BLaER1 treated with 17β-estradiol and CSF1 and Interleukin-3, amounts not matched to agents 10 nM and 100 nM (cell line): ENCODE measurements at regions not wholly inside any gene's neighbourhood (a gene's known extent, or its start where the extent isn't known, plus 50 kb on each side); places are given as distances from the start of the nearest gene placed in this dataset.

Experiments used
- H3K27ac ChIP-seq, 11 experiments: shearing (Covaris generic); formaldehyde crosslinking; 2 replicates each; pipeline ENCODE4 v1.8.1; 2022
- H3K27me3 ChIP-seq, 11 experiments: shearing (Covaris generic); formaldehyde crosslinking; 2 replicates each; pipeline ENCODE4 v1.8.1; 2022
- H3K36me3 ChIP-seq, 11 experiments: shearing (Covaris generic); formaldehyde crosslinking; 2 replicates each; pipeline ENCODE4 v1.8.1; 2022
- H3K4me1 ChIP-seq, 10 experiments: shearing (Covaris generic); formaldehyde crosslinking; 2 replicates each; pipeline ENCODE4 v1.8.1; 2022
- H3K4me2 ChIP-seq, 11 experiments: shearing (Covaris generic); formaldehyde crosslinking; 2 replicates each; pipeline ENCODE4 v1.8.1; 2022
- H3K4me3 ChIP-seq, 10 experiments: shearing (Covaris generic); formaldehyde crosslinking; 2 replicates each; pipeline ENCODE4 v1.8.1; 2022
- H3K9ac ChIP-seq, 11 experiments: shearing (Covaris generic); formaldehyde crosslinking; 2 replicates each; pipeline ENCODE4 v1.8.1; 2022
- H3K9me3 ChIP-seq, 11 experiments: shearing (Covaris generic); formaldehyde crosslinking; replicated peaks in 1 of 11; 2 replicates each; pipeline ENCODE4 v1.8.1; 2022
- H4K20me1 ChIP-seq, 11 experiments: shearing (Covaris generic); formaldehyde crosslinking; 2 replicates each; pipeline ENCODE4 v1.8.1; 2022
- Cebpa-rat ChIP-seq, 11 experiments: shearing (Covaris generic); IDR thresholded peaks; 2 replicates each; pipeline ENCODE4 v1.8.1; 2022

DNA sequence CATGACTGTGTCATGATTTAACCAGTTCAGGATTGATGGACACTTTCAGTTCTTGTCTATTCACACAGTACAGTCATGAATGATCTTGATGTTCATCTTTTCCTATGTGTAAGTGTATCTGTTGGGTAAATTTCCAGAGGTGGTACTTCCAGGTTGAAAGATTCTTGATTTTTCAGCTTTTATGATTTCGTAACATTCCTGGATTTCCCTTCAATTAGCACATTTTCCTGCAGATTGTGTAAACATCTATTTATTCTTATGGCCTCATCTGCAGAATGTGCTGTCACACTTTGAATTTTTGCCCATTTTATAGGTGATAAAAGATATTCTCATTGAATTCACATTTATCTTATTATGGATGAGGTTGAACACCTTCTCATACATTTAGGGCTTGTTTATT lies 222.0 kb upstream of the FOXQ1 start:
- H3K4me2 ChIP-seq = no peak overlapping the region
- H3K27ac ChIP-seq = no peak overlapping the region
- H3K4me3 ChIP-seq = no peak overlapping the region
- H3K9me3 ChIP-seq = peaks cover 0 to 3% (median 2%) of the 10 kb centered on the region in 11 experiments; a peak in 4 of 22 replicates
- H3K36me3 ChIP-seq = no peaks in the 10 kb centered on the region
- H3K27me3 ChIP-seq = no peaks in the 10 kb centered on the region
- H3K9ac ChIP-seq = no peak overlapping the region
- TF ChIP-seq Cebpa-rat (IDR thresholded peaks at IDR 0.05) = peak in 2 of 11 experiments; percentile 8 to 34; a peak in 1 of 22 replicates
- no peaks in the 10 kb centered on the region for H4K20me1 ChIP-seq
- H3K4me1 ChIP-seq = peaks cover 0 to 11% (median 0%) of the 10 kb centered on the region in 10 experiments; a peak in 1 of 20 replicates

- no peaks in the 10 kb centered on the region for H3K36me3 ChIP-seq
- H3K27ac ChIP-seq = no peak overlapping the region
- no peak for TF ChIP-seq Cebpa-rat (IDR thresholded peaks at IDR 0.05)
- no peak overlapping the region for H3K4me3 ChIP-seq
- peaks cover 0 to 11% (median 0%) of the 10 kb centered on the region in 10 experiments; a peak in 1 of 20 replicates for H3K4me1 ChIP-seq
- H3K27me3 ChIP-seq = no peaks in the 10 kb centered on the region
- H4K20me1 ChIP-seq = no peaks in the 10 kb centered on the region
- H3K9me3 ChIP-seq = no peaks in the 10 kb centered on the region
- H3K4me2 ChIP-seq = no peak overlapping the region
- no peak overlapping the region for H3K9ac ChIP-seq
Measured at GRCh38 chr6:1088492-1089001, 223.4 kb upstream of the FOXQ1 start.

- Histone ChIP-seq H3K9me3 (no peaks in the 10 kb centered on the region), H3K9ac (no peak overlapping the region), H3K27me3 (no peaks in the 10 kb centered on the region), H4K20me1 (no peaks in the 10 kb centered on the region), H3K36me3 (no peaks in the 10 kb centered on the region), H3K4me1 (peaks cover 0 to 10% (median 0%) of the 10 kb centered on the region in 10 experiments; a peak in 1 of 20 replicates), H3K4me2 (no peak overlapping the region), H3K4me3 (no peak overlapping the region), H3K27ac (no peak overlapping the region)
- no peak for TF ChIP-seq Cebpa-rat (IDR thresholded peaks at IDR 0.05)
Measured at GRCh38 chr6:1087154-1087843, 224.6 kb upstream of the FOXQ1 start.

GRCh38 chr6:1086446-1087153 lies 225.3 kb upstream of the FOXQ1 start:
- H3K4me2 ChIP-seq = no peak overlapping the region
- H4K20me1 ChIP-seq = no peaks in the 10 kb centered on the region
- H3K27ac ChIP-seq = no peak overlapping the region
- H3K9ac ChIP-seq = no peak overlapping the region
- H3K4me1 ChIP-seq = peaks cover 0 to 3% (median 0%) of the 10 kb centered on the region in 10 experiments; a peak in 1 of 20 replicates
- no peak overlapping the region for H3K4me3 ChIP-seq
- TF ChIP-seq Cebpa-rat (IDR thresholded peaks at IDR 0.05) = no peak
- no peaks in the 10 kb centered on the region for H3K36me3 ChIP-seq
- no peaks in the 10 kb centered on the region for H3K27me3 ChIP-seq
- no peaks in the 10 kb centered on the region for H3K9me3 ChIP-seq

- Histone ChIP-seq H3K27me3 (no peaks in the 10 kb centered on the region), H3K4me3 (no peak overlapping the region), H3K27ac (no peak overlapping the region), H3K4me2 (no peak overlapping the region), H3K36me3 (no peaks in the 10 kb centered on the region), H3K9ac (no peak overlapping the region), H3K9me3 (peaks cover 0 to 7% (median 0%) of the 10 kb centered on the region in 11 experiments; a peak in 6 of 22 replicates), H4K20me1 (no peaks in the 10 kb centered on the region), H3K4me1 (no peaks in the 10 kb centered on the region)
- no peak for TF ChIP-seq Cebpa-rat (IDR thresholded peaks at IDR 0.05)
Measured at GRCh38 chr6:1082285-1082935, 229.5 kb upstream of the FOXQ1 start.

GRCh38 chr6:1081551-1082284 lies 230.2 kb upstream of the FOXQ1 start:
- TF ChIP-seq Cebpa-rat (IDR thresholded peaks at IDR 0.05) = no peak
- Histone ChIP-seq H3K36me3 (no peaks in the 10 kb centered on the region), H3K9ac (no peak overlapping the region), H3K27me3 (no peaks in the 10 kb centered on the region), H3K4me3 (no peak overlapping the region), H3K27ac (no peak overlapping the region), H3K4me2 (no peak overlapping the region), H4K20me1 (no peaks in the 10 kb centered on the region), H3K9me3 (peaks cover 0 to 7% (median 0%) of the 10 kb centered on the region in 11 experiments; a peak in 6 of 22 replicates), H3K4me1 (no peaks in the 10 kb centered on the region)

GRCh38 chr6:1080453-1081337 lies 231.2 kb upstream of the FOXQ1 start:
- no peak overlapping the region for H3K27ac ChIP-seq
- no peak overlapping the region for H3K9ac ChIP-seq
- no peaks in the 10 kb centered on the region for H3K4me1 ChIP-seq
- H3K4me2 ChIP-seq = no peak overlapping the region
- H3K27me3 ChIP-seq = no peaks in the 10 kb centered on the region
- H3K4me3 ChIP-seq = no peak overlapping the region
- H3K36me3 ChIP-seq = no peaks in the 10 kb centered on the region
- H4K20me1 ChIP-seq = no peaks in the 10 kb centered on the region
- peaks cover 0 to 7% (median 0%) of the 10 kb centered on the region in 11 experiments; a peak in 6 of 22 replicates for H3K9me3 ChIP-seq
- no peak for TF ChIP-seq Cebpa-rat (IDR thresholded peaks at IDR 0.05)

DNA sequence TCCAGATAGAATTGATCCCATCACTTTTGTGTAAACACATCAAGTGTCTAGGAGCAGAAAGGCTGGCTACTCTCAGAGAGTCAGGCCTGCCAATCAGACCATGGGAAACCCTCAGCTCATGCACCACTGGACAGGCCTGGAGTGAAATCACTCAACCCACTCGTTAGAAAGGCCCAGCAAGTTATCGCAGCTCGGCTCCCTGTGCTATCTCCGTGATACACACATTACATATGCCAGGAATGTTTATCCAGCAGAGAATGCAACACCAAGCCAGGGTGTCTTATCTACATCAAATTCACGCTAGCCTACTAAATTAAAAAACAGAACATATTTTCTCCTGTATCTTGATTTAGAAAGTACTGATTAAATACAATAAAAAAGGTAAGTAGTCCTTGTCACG lies 232.4 kb upstream of the FOXQ1 start:
- Histone ChIP-seq H3K9me3 (peaks cover 0 to 7% (median 0%) of the 10 kb centered on the region in 11 experiments; a peak in 6 of 22 replicates), H3K4me2 (no peak overlapping the region), H3K36me3 (no peaks in the 10 kb centered on the region), H3K27ac (no peak overlapping the region), H3K9ac (no peak overlapping the region), H3K4me1 (no peaks in the 10 kb centered on the region), H3K4me3 (no peak overlapping the region), H4K20me1 (no peaks in the 10 kb centered on the region), H3K27me3 (no peaks in the 10 kb centered on the region)
- TF ChIP-seq Cebpa-rat (IDR thresholded peaks at IDR 0.05) = no peak
